ENCODE measurements at regions not wholly inside any gene's neighbourhood (a gene's known extent, or its start where the extent isn't known, plus 50 kb on each side); places are given as distances from the start of the nearest gene placed in this dataset.

GRCh38 chr2:81234711-81235110 is 930.2 kb upstream of the LRRTM1 start:
- DNase-seq, result no peak
- Histone ChIP-seq H3K27ac (no peak overlapping the region), H3K9me3 (no peaks in the 10 kb centered on the region), H3K4me1 (no peaks in the 10 kb centered on the region), H3K36me3 (no peaks in the 10 kb centered on the region), H3K4me3 (no peak overlapping the region), H3K27me3 (no peaks in the 10 kb centered on the region)
- 76 to 79% methylated on average over 1 of the region's 1 CpG for WGBS, 2 donors
- no peak for TF ChIP-seq EP300 (IDR thresholded peaks at IDR 0.05)
- TF ChIP-seq POLR2AphosphoS5 (IDR thresholded peaks at IDR 0.05), result no peak
- no peak for TF ChIP-seq POLR2A (IDR thresholded peaks at IDR 0.05)
- ATAC-seq (ENCODE audit: low FRiP score in 2 of 2), result no peak

DNA sequence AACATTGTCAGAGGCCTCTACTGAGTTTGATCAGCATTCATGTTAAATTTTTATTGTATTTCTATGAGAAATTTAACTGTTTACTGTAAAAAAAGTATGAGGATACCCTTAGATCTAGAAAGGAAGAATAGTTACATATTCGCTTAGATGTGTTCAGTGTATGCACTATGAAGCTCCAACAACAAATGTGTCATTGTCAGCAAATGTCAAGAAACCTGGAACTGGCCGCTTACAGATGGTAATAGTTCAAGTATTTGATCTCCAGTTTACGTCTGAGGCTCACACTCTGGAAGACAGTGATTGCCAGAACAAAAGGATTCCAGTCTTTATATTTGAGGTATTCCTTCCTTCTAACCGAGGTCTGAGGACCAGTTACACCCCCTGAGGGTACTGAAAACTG is 921.2 kb upstream of the LRRTM1 start:
- no peak for ATAC-seq (ENCODE audit: low FRiP score in 2 of 2)
- TF ChIP-seq POLR2AphosphoS5 (IDR thresholded peaks at IDR 0.05) (no peak), POLR2A (IDR thresholded peaks at IDR 0.05) (no peak), EP300 (IDR thresholded peaks at IDR 0.05) (no peak), CTCF (IDR thresholded peaks at IDR 0.05) (no peak)
- H3K27me3 ChIP-seq, result no peaks in the 10 kb centered on the region
- H3K9me3 ChIP-seq, result no peaks in the 10 kb centered on the region
- no peaks in the 10 kb centered on the region for H3K36me3 ChIP-seq
- H3K27ac ChIP-seq, result no peak overlapping the region
- no peak overlapping the region for H3K4me3 ChIP-seq
- no peak for DNase-seq
- no peaks in the 10 kb centered on the region for H3K4me1 ChIP-seq
- 51 to 72% methylated on average over 4 of the region's 4 CpGs for WGBS, 2 donors

DNA sequence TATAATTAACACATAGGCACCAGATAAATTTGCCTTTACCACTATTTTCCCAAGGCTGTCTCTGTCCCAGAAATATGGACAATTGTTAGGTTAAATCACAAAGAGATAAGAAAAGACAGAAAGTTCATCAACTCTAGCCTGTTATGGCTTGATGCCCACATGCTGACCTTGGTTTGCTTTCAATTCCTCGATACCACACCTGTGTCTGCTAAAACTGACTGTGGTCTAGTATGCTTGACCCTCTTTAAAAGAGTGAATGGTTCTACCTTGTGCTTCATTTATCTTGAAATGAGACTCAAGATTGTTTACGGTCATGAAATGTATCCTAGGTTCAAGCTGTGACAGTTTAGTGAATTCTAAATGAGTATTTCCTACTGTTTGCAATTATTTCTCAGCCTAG is 909.0 kb upstream of the LRRTM1 start:
- WGBS, 2 donors, result 69 to 81% methylated on average over 2 of the region's 2 CpGs

DNA sequence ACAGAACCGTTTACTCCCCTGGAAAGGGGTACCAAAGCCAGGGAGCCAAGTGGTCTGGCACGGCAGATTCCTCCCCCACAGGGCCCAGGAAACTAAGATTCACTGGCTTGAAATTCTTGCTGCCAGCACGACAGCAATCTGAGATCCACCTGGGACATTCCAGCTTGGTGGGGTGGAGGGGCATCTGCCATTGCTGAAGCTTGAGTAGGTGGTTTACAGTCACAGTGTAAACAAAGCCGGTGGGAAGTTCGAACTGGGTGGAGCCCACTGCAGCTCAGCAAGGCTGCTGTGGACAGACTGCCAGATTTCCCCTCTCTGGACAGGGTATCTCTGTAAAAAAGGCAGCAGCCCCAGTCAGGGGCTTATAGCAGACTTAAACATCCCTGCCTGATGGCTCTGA is 901.7 kb upstream of the LRRTM1 start:
- TF ChIP-seq CTCF (IDR thresholded peaks at IDR 0.05), result no peak
- TF ChIP-seq POLR2A (IDR thresholded peaks at IDR 0.05), result no peak
- no peak for TF ChIP-seq POLR2AphosphoS5 (IDR thresholded peaks at IDR 0.05)
- TF ChIP-seq EP300 (IDR thresholded peaks at IDR 0.05), result no peak
- Histone ChIP-seq H3K9me3 (no peaks in the 10 kb centered on the region), H3K36me3 (no peaks in the 10 kb centered on the region), H3K27ac (no peak overlapping the region), H3K27me3 (no peaks in the 10 kb centered on the region), H3K4me3 (no peak overlapping the region), H3K4me1 (no peaks in the 10 kb centered on the region)
- 61 to 79% methylated on average over 3 to 4 of the region's 5 CpGs for WGBS, 2 donors
- ATAC-seq (ENCODE audit: low FRiP score in 2 of 2) (no peak), DNase-seq (no peak)

More for the DNA sequence above, 909.0 kb upstream of the LRRTM1 start:
- H3K27me3 ChIP-seq, result no peaks in the 10 kb centered on the region
- no peaks in the 10 kb centered on the region for H3K4me1 ChIP-seq
- no peak for DNase-seq
- H3K36me3 ChIP-seq, result no peaks in the 10 kb centered on the region
- H3K9me3 ChIP-seq, result no peaks in the 10 kb centered on the region
- H3K27ac ChIP-seq, result no peak overlapping the region
- no peak for ATAC-seq (ENCODE audit: low FRiP score in 2 of 2)
- TF ChIP-seq EP300 (IDR thresholded peaks at IDR 0.05) (no peak), POLR2AphosphoS5 (IDR thresholded peaks at IDR 0.05) (no peak), POLR2A (IDR thresholded peaks at IDR 0.05) (no peak), CTCF (IDR thresholded peaks at IDR 0.05) (no peak)
- no peak overlapping the region for H3K4me3 ChIP-seq

DNA sequence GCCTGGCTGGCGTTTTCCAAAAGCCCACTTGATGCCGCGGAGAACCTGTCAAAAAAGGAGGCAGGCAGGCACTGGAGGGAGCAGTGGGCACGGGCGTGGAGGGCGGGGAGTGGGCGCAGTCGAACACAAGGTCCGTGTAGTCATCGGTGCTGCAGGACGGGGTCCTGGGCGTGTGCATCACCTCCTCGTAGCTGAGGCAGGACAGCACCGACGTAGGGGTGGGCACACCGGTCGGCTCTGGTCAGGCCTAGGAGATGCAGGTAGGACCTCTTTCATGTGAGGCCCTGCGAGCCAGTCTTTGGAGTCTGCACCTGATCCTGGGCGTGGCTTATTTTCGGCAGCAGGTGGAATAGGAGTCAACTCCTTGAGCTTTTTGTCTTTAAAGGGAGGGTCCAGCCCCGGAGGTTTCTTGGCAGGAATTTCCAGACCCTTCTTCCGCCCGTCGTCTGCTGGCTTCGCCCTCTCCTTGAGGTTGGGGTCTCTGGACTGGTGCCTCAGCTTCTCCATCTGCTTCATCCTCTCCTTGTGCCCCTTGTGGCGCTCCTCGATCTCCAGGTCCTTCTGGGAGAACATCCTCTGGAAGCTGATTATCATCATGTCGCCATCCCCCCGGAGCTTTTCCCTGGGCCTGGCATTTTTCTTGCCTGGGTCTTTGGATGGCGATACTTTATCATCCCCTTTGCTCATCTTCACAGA is 892.5 kb upstream of the LRRTM1 start:
- WGBS, 2 donors, result 95% methylated on average over 27 to 30 of the region's 30 CpGs

More for the DNA sequence above, 892.5 kb upstream of the LRRTM1 start:
- H3K9me3 ChIP-seq, result peaks cover 0 to 34% (median 0%) of the 10 kb centered on the region in 4 donors
- no peaks in the 10 kb centered on the region for H3K27me3 ChIP-seq
- no peaks in the 10 kb centered on the region for H3K36me3 ChIP-seq
- H3K4me1 ChIP-seq, result no peaks in the 10 kb centered on the region
- H3K27ac ChIP-seq, result no peak overlapping the region
- DNase-seq, result peak in 1 of 2 donors; percentile 65
- TF ChIP-seq EP300 (IDR thresholded peaks at IDR 0.05) (no peak), POLR2A (IDR thresholded peaks at IDR 0.05) (no peak), POLR2AphosphoS5 (IDR thresholded peaks at IDR 0.05) (no peak), CTCF (IDR thresholded peaks at IDR 0.05) (no peak)
- H3K4me3 ChIP-seq, result no peak overlapping the region
- peak; percentile 18 to 20 for ATAC-seq (ENCODE audit: low FRiP score in 2 of 2)

Data from upper lobe of left lung (tissue), 6 donors.